HepG2 (cell line): ENCODE measurements at regions not wholly inside any gene's neighbourhood (a gene's known extent, or its start where the extent isn't known, plus 50 kb on each side); places are given as distances from the start of the nearest gene placed in this dataset.

Experiments
- CTCF ChIP-seq: sonication (generic); formaldehyde crosslinking; IDR thresholded peaks from 2 replicates; pipeline ENCODE4 v1.5.0; 2020; ENCODE audit warnings: mild to moderate bottlenecking, missing genetic modification reagents, moderate library complexity
- MIER2 ChIP-seq: IDR thresholded peaks from 2 replicates; pipeline ENCODE4 v1.6.1; 2016; ENCODE audit warnings: missing biosample characterization, missing genetic modification reagents
- ZBTB25 ChIP-seq: IDR thresholded peaks from 2 replicates; pipeline ENCODE4 v1.6.1; 2018; ENCODE audit warnings: missing genetic modification reagents
- ZNF253 ChIP-seq: sonication (generic); formaldehyde crosslinking; IDR thresholded peaks from 2 replicates; pipeline ENCODE4 v1.8.0; 2022; ENCODE audit warnings: mild to moderate bottlenecking, missing genetic modification reagents, borderline replicate concordance

- no peak for TF ChIP-seq MIER2 (CRISPR knock-in tag)
- no peak for TF ChIP-seq ZNF253 (CRISPR knock-in tag)
- no peak for TF ChIP-seq CTCF
- no peak for TF ChIP-seq ZBTB25 (CRISPR knock-in tag)
These were observed 168.9 kb downstream of the MIAT start for GRCh38 chr22:26825960-26826935.
